Kidney epithelial cell (primary cell): ENCODE measurements at regions not wholly inside any gene's neighbourhood (a gene's known extent, or its start where the extent isn't known, plus 50 kb on each side); places are given as distances from the start of the nearest gene placed in this dataset.
"Not testable (repeated sequence)": the region's sequence is repeated elsewhere in the genome, so short reads cannot be mapped to it uniquely, and the experiment has no call there.

ENCODE experiments used
- DNase-seq: peaks from one replicate; pipeline ENCODE4 v3.0.0-alpha.2; 2010; ENCODE audit warnings: low read depth
- H3K27me3 ChIP-seq: 2 replicates; pipeline ENCODE4 v1.6.0; 2011; ENCODE audit warnings: low read length; ENCODE audit not compliant: control insufficient read depth, insufficient read depth
- H3K36me3 ChIP-seq: 2 replicates; pipeline ENCODE4 v1.5.1; 2011; ENCODE audit warnings: low read length; ENCODE audit not compliant: control insufficient read depth, insufficient read depth
- H3K4me3 ChIP-seq: 2 replicates; pipeline ENCODE4 v1.5.1; 2011; ENCODE audit warnings: low read depth, mild to moderate bottlenecking, control low read depth, low read length
- CTCF ChIP-seq: IDR thresholded peaks from 2 replicates; pipeline ENCODE4 v1.5.1; 2011; ENCODE audit warnings: mild to moderate bottlenecking, moderate library complexity, low read length, control low read depth, inconsistent platforms; ENCODE audit not compliant: insufficient read depth, poor library complexity, severe bottlenecking

DNA sequence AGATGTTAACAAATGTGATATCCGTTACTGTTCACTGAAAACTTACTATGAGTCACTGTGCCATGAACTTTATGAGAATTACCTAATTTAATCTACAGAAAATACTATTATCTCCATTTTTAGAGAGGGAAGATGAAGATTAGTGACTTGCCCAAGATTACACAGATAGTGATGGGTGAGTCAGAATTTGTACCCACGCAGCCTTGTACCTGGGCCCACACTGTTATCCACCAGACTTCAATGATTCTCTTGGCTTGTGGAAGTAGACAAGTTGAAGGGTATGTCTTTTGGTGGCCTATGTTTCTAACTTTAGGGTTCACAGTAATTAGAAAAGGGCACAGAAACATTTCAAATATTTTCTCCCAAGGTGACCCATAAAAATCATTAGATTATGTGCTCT lies 472.5 kb upstream of the NR3C2 start:
- DNase-seq, result no peak
- Histone ChIP-seq H3K4me3 (no peak overlapping the region), H3K36me3 (no peaks in the 10 kb centered on the region), H3K27me3 (no peaks in the 10 kb centered on the region)
- no peak for TF ChIP-seq CTCF

- Histone ChIP-seq H3K27me3 (no peaks in the 10 kb centered on the region), H3K36me3 (no peaks in the 10 kb centered on the region), H3K4me3 (no peak overlapping the region)
- TF ChIP-seq CTCF, result no peak
- no peak for DNase-seq
Measured at GRCh38 chr4:148914301-148914700, 472.1 kb upstream of the NR3C2 start.

DNA sequence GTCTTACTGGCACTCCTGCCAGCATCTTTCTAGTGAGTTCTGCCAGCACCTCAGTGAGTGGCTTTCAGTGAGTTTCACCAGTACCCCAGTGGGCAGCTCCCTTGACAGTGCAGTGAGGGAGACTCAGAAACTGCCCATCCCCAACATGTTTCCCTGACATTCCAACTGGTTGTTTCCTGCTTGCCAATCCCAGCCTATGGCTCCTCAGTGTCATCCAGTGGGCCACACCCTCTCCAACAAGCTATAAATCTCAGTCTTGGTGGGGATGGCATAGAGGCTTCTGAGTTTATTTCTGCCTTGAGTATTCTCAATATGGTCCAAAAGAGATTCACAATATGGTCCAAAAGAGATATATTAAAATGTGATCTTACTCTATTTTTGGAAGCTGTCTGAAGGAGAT lies 461.2 kb upstream of the NR3C2 start:
- H3K36me3 ChIP-seq, result no peaks in the 10 kb centered on the region
- TF ChIP-seq CTCF, result no peak
- DNase-seq, result no peak
- H3K27me3 ChIP-seq, result no peaks in the 10 kb centered on the region
- H3K4me3 ChIP-seq, result no peak overlapping the region

- H3K27me3 ChIP-seq, result no peaks in the 10 kb centered on the region
- no peak for TF ChIP-seq CTCF
- no peaks in the 10 kb centered on the region for H3K36me3 ChIP-seq
- no peak for DNase-seq
- H3K4me3 ChIP-seq, result no peak overlapping the region
Measured at GRCh38 chr4:148901075-148901705, 459.0 kb upstream of the NR3C2 start.

GRCh38 chr4:148898139-148898538 lies 455.9 kb upstream of the NR3C2 start:
- not testable (repeated sequence) for H3K27me3 ChIP-seq, DNase-seq, H3K4me3 ChIP-seq, H3K36me3 ChIP-seq

- H3K36me3 ChIP-seq, result no peaks in the 10 kb centered on the region
- DNase-seq, result peak; percentile 71
- H3K4me3 ChIP-seq, result no peak overlapping the region
- TF ChIP-seq CTCF, result no peak
- no peaks in the 10 kb centered on the region for H3K27me3 ChIP-seq
Measured at GRCh38 chr4:148893095-148893494, 450.9 kb upstream of the NR3C2 start.

GRCh38 chr4:148883891-148884290 lies 441.7 kb upstream of the NR3C2 start:
- Histone ChIP-seq H3K4me3 (no peak overlapping the region), H3K27me3 (no peaks in the 10 kb centered on the region), H3K36me3 (no peaks in the 10 kb centered on the region)
- no peak for DNase-seq
- no peak for TF ChIP-seq CTCF
